Skeletal muscle cell (primary cell): ENCODE measurements at regions not wholly inside any gene's neighbourhood (a gene's known extent, or its start where the extent isn't known, plus 50 kb on each side); places are given as distances from the start of the nearest gene placed in this dataset.

Experiments used
- DNase-seq: peaks from one replicate; pipeline ENCODE4 v3.0.0-alpha.2; 2010; ENCODE audit warnings: low read depth
- H3K4me3 ChIP-seq: 2 replicates; pipeline ENCODE4 v1.5.1; 2011; ENCODE audit warnings: low read depth, mild to moderate bottlenecking, control low read depth, low read length, moderate library complexity

- no peak for DNase-seq
- H3K4me3 ChIP-seq = no peak overlapping the region
These were observed 105.0 kb downstream of the TPRA1 start for GRCh38 chr3:127485396-127486170.

- no peak for DNase-seq
- H3K4me3 ChIP-seq = no peak overlapping the region
These were observed 105.7 kb downstream of the TPRA1 start for GRCh38 chr3:127484601-127485388.

GRCh38 chr3:127483902-127484591, 106.5 kb downstream of the TPRA1 start:
- DNase-seq = no peak
- no peak overlapping the region for H3K4me3 ChIP-seq

GRCh38 chr3:127483005-127483641, 107.4 kb downstream of the TPRA1 start:
- no peak for DNase-seq

GRCh38 chr3:127482216-127483004, 108.1 kb downstream of the TPRA1 start:
- H3K4me3 ChIP-seq = no peak overlapping the region
- no peak for DNase-seq

More at GRCh38 chr3:127483005-127483641, 107.4 kb downstream of the TPRA1 start:
- H3K4me3 ChIP-seq = no peak overlapping the region

- H3K4me3 ChIP-seq = no peak overlapping the region
- DNase-seq = no peak
These were observed 110.2 kb downstream of the TPRA1 start for GRCh38 chr3:127480196-127480954.

- no peak overlapping the region for H3K4me3 ChIP-seq
- DNase-seq = no peak
These were observed 111.1 kb downstream of the TPRA1 start for GRCh38 chr3:127479449-127479848.

GRCh38 chr3:127478922-127479321, 111.6 kb downstream of the TPRA1 start:
- no peak for DNase-seq
- no peak overlapping the region for H3K4me3 ChIP-seq

GRCh38 chr3:127477396-127477795, 113.1 kb downstream of the TPRA1 start:
- no peak overlapping the region for H3K4me3 ChIP-seq
- no peak for DNase-seq

- no peak for DNase-seq
- H3K4me3 ChIP-seq = no peak overlapping the region
These were observed 113.6 kb downstream of the TPRA1 start for GRCh38 chr3:127476936-127477335.

GRCh38 chr3:127475975-127476705, 114.4 kb downstream of the TPRA1 start:
- H3K4me3 ChIP-seq = no peak overlapping the region
- no peak for DNase-seq

- H3K4me3 ChIP-seq = no peak overlapping the region
- DNase-seq = no peak
These were observed 115.1 kb downstream of the TPRA1 start for GRCh38 chr3:127475391-127475790.

GRCh38 chr3:127473244-127474024, 117.1 kb downstream of the TPRA1 start:
- no peak overlapping the region for H3K4me3 ChIP-seq
- DNase-seq = no peak

GRCh38 chr3:127472506-127472905, 118.0 kb downstream of the TPRA1 start:
- H3K4me3 ChIP-seq = no peak overlapping the region
- no peak for DNase-seq

- DNase-seq = no peak
- no peak overlapping the region for H3K4me3 ChIP-seq
These were observed 119.4 kb downstream of the TPRA1 start for GRCh38 chr3:127471142-127471541.

GRCh38 chr3:127469760-127470159, 120.8 kb downstream of the TPRA1 start:
- no peak overlapping the region for H3K4me3 ChIP-seq
- no peak for DNase-seq

GRCh38 chr3:127467391-127467790, 123.1 kb downstream of the TPRA1 start:
- no peak overlapping the region for H3K4me3 ChIP-seq
- no peak for DNase-seq
